ENCODE measurements at regions not wholly inside any gene's neighbourhood (a gene's known extent, or its start where the extent isn't known, plus 50 kb on each side); places are given as distances from the start of the nearest gene placed in this dataset.
"Not testable (repeated sequence)": the region's sequence is repeated elsewhere in the genome, so short reads cannot be mapped to it uniquely, and the experiment has no call there.

GRCh38 chrY:18078452-18078851 is 52.9 kb downstream of the CDY2A start:
- DNase-seq; H3K4me3 Mint-ChIP-seq; H3K9me3 ChIP-seq (ENCODE audit: control insufficient read depth, low read length, poor library complexity, severe bottlenecking); H3K4me1 Mint-ChIP-seq; H3K27ac Mint-ChIP-seq; H3K36me3 Mint-ChIP-seq (ENCODE audit: low read depth); H3K27me3 Mint-ChIP-seq; ATAC-seq: not testable (repeated sequence)

- not testable (repeated sequence) for H3K36me3 Mint-ChIP-seq (ENCODE audit: low read depth); H3K27ac Mint-ChIP-seq; H3K9me3 ChIP-seq (ENCODE audit: control insufficient read depth, low read length, poor library complexity, severe bottlenecking); DNase-seq; H3K27me3 Mint-ChIP-seq; H3K4me3 Mint-ChIP-seq; ATAC-seq; H3K4me1 Mint-ChIP-seq
Measured at GRCh38 chrY:18085910-18086309, 60.3 kb downstream of the CDY2A start.

- not testable (repeated sequence) for DNase-seq; ATAC-seq; H3K4me3 Mint-ChIP-seq; H3K27ac Mint-ChIP-seq; H3K36me3 Mint-ChIP-seq (ENCODE audit: low read depth); H3K9me3 ChIP-seq (ENCODE audit: control insufficient read depth, low read length, poor library complexity, severe bottlenecking); H3K27me3 Mint-ChIP-seq; H3K4me1 Mint-ChIP-seq
Measured at GRCh38 chrY:18086361-18086977, 60.9 kb downstream of the CDY2A start.

GRCh38 chrY:18087943-18088655 is 62.5 kb downstream of the CDY2A start:
- DNase-seq; ATAC-seq; H3K9me3 ChIP-seq (ENCODE audit: control insufficient read depth, low read length, poor library complexity, severe bottlenecking); H3K4me1 Mint-ChIP-seq; H3K27me3 Mint-ChIP-seq; H3K36me3 Mint-ChIP-seq (ENCODE audit: low read depth); H3K4me3 Mint-ChIP-seq; H3K27ac Mint-ChIP-seq: not testable (repeated sequence)

GRCh38 chrY:18092952-18093351 is 67.4 kb downstream of the CDY2A start:
- H3K27ac Mint-ChIP-seq; ATAC-seq; H3K36me3 Mint-ChIP-seq (ENCODE audit: low read depth): not testable (repeated sequence)

GRCh38 chrY:18105691-18106090 is 80.1 kb downstream of the CDY2A start:
- H3K4me3 Mint-ChIP-seq; H3K27ac Mint-ChIP-seq; H3K27me3 Mint-ChIP-seq; ATAC-seq; H3K36me3 Mint-ChIP-seq (ENCODE audit: low read depth); H3K9me3 ChIP-seq (ENCODE audit: control insufficient read depth, low read length, poor library complexity, severe bottlenecking); DNase-seq; H3K4me1 Mint-ChIP-seq: not testable (repeated sequence)

More at GRCh38 chrY:18092952-18093351, 67.4 kb downstream of the CDY2A start:
- DNase-seq; H3K4me1 Mint-ChIP-seq; H3K27me3 Mint-ChIP-seq; H3K9me3 ChIP-seq (ENCODE audit: control insufficient read depth, low read length, poor library complexity, severe bottlenecking); H3K4me3 Mint-ChIP-seq: not testable (repeated sequence)

- not testable (repeated sequence) for H3K36me3 Mint-ChIP-seq (ENCODE audit: low read depth); ATAC-seq
Measured at GRCh38 chrY:18118388-18118787, 92.8 kb downstream of the CDY2A start.

GRCh38 chrY:18137718-18138117 is 112.1 kb downstream of the CDY2A start:
- not testable (repeated sequence) for DNase-seq; H3K27ac Mint-ChIP-seq; ATAC-seq; H3K4me1 Mint-ChIP-seq; H3K36me3 Mint-ChIP-seq (ENCODE audit: low read depth); H3K27me3 Mint-ChIP-seq; H3K9me3 ChIP-seq (ENCODE audit: control insufficient read depth, low read length, poor library complexity, severe bottlenecking); H3K4me3 Mint-ChIP-seq

More at GRCh38 chrY:18118388-18118787, 92.8 kb downstream of the CDY2A start:
- not testable (repeated sequence) for H3K27ac Mint-ChIP-seq; H3K4me3 Mint-ChIP-seq; DNase-seq; H3K4me1 Mint-ChIP-seq; H3K27me3 Mint-ChIP-seq; H3K9me3 ChIP-seq (ENCODE audit: control insufficient read depth, low read length, poor library complexity, severe bottlenecking)

GRCh38 chrY:18139311-18140007 is 113.9 kb downstream of the CDY2A start:
- not testable (repeated sequence) for H3K36me3 Mint-ChIP-seq (ENCODE audit: low read depth); H3K27ac Mint-ChIP-seq; H3K9me3 ChIP-seq (ENCODE audit: control insufficient read depth, low read length, poor library complexity, severe bottlenecking); H3K27me3 Mint-ChIP-seq; ATAC-seq; H3K4me1 Mint-ChIP-seq; H3K4me3 Mint-ChIP-seq; DNase-seq

- DNase-seq; H3K4me1 Mint-ChIP-seq; H3K27ac Mint-ChIP-seq; H3K9me3 ChIP-seq (ENCODE audit: control insufficient read depth, low read length, poor library complexity, severe bottlenecking); ATAC-seq; H3K36me3 Mint-ChIP-seq (ENCODE audit: low read depth); H3K4me3 Mint-ChIP-seq; H3K27me3 Mint-ChIP-seq: not testable (repeated sequence)
Measured at GRCh38 chrY:18146417-18146816, 120.8 kb downstream of the CDY2A start.

GRCh38 chrY:18152626-18153025 is 127.0 kb downstream of the CDY2A start:
- not testable (repeated sequence) for H3K4me3 Mint-ChIP-seq; ATAC-seq; H3K27me3 Mint-ChIP-seq; H3K4me1 Mint-ChIP-seq; H3K9me3 ChIP-seq (ENCODE audit: control insufficient read depth, low read length, poor library complexity, severe bottlenecking); DNase-seq; H3K27ac Mint-ChIP-seq; H3K36me3 Mint-ChIP-seq (ENCODE audit: low read depth)

- H3K27me3 Mint-ChIP-seq; H3K9me3 ChIP-seq (ENCODE audit: control insufficient read depth, low read length, poor library complexity, severe bottlenecking); DNase-seq; H3K36me3 Mint-ChIP-seq (ENCODE audit: low read depth); H3K4me1 Mint-ChIP-seq; H3K4me3 Mint-ChIP-seq; H3K27ac Mint-ChIP-seq; ATAC-seq: not testable (repeated sequence)
Measured at GRCh38 chrY:18165738-18166137, 140.2 kb downstream of the CDY2A start.

- not testable (repeated sequence) for DNase-seq; H3K36me3 Mint-ChIP-seq (ENCODE audit: low read depth); H3K27ac Mint-ChIP-seq; ATAC-seq; H3K4me3 Mint-ChIP-seq; H3K9me3 ChIP-seq (ENCODE audit: control insufficient read depth, low read length, poor library complexity, severe bottlenecking); H3K27me3 Mint-ChIP-seq; H3K4me1 Mint-ChIP-seq
Measured at GRCh38 chrY:18176118-18176517, 150.5 kb downstream of the CDY2A start.

Measured in T-helper 17 cell (primary cell).